Testis (tissue), 2 donors: ENCODE measurements at regions not wholly inside any gene's neighbourhood (a gene's known extent, or its start where the extent isn't known, plus 50 kb on each side); places are given as distances from the start of the nearest gene placed in this dataset.

Source experiments
- DNase-seq: peaks from one replicate; pipeline ENCODE4 v3.0.0-alpha.2; 2019
- H3K27ac ChIP-seq, 2 donors: fragments of 200-600 bp; sonication (generic); one replicate each; pipeline ENCODE4 v1.5.1; 2019
- H3K27me3 ChIP-seq: fragments of 200-600 bp; sonication (generic); one replicate; pipeline ENCODE4 v1.5.1; 2019
- H3K36me3 ChIP-seq: fragments of 200-600 bp; sonication (generic); one replicate; pipeline ENCODE4 v1.5.1; 2017; ENCODE audit warnings: low read depth; ENCODE audit errors: missing control alignments
- H3K4me1 ChIP-seq: fragments of 200-600 bp; sonication (generic); one replicate; pipeline ENCODE4 v1.5.1; 2019
- H3K4me3 ChIP-seq, 2 donors: fragments of 200-600 bp; sonication (generic); one replicate each; pipeline ENCODE4 v1.5.1; 2017 to 2019
- H3K9me3 ChIP-seq: fragments of 200-600 bp; sonication (generic); one replicate; pipeline ENCODE4 v1.5.1; 2017
- CTCF ChIP-seq, 3 experiments: fragments of 450-650 bp in 2 of 3; fragments of 200-600 bp in 1 of 3; sonication (generic) in 1 of 3; IDR thresholded peaks; one replicate each; pipeline ENCODE4 v1.5.1; 2016 to 2019; ENCODE audit warnings: antibody characterized with exemption in 3 of 3, mild to moderate bottlenecking in 2 of 3, moderate library complexity in 1 of 3
- POLR2A ChIP-seq: fragments of 450-650 bp; IDR thresholded peaks from one replicate; pipeline ENCODE4 v1.6.1; 2017; ENCODE audit warnings: antibody characterized with exemption, mild to moderate bottlenecking, moderate library complexity
- WGBS, 2 donors: methylation state at CpG; one replicate each; pipeline ENCODE4 v1.1.5; 2018; 5-methylcytosine and 5-hydroxymethylcytosine counted together
- intact Hi-C: fragments of 100-400 bp; cut with DNase I; formaldehyde crosslinking; loops from one replicate; pipeline ENCODE4 v1.15.1; 2023; ENCODE audit warnings: low total_unique reads

- Histone ChIP-seq H3K9me3 (no peaks in the 10 kb centered on the region), H3K27ac (no peak overlapping the region), H3K36me3 (no peaks in the 10 kb centered on the region), H3K27me3 (no peaks in the 10 kb centered on the region), H3K4me1 (no peaks in the 10 kb centered on the region), H3K4me3 (no peak overlapping the region)
- TF ChIP-seq POLR2A (no peak), CTCF (IDR thresholded peaks at IDR 0.05) (no peak)
- no peak for DNase-seq
- 89 to 95% methylated on average over 3 of the region's 3 CpGs for WGBS, 2 donors
- intact Hi-C loops, result no loop called here
Observed at GRCh38 chr4:165768281-165768680, 104.8 kb upstream of the TLL1 start.

DNA sequence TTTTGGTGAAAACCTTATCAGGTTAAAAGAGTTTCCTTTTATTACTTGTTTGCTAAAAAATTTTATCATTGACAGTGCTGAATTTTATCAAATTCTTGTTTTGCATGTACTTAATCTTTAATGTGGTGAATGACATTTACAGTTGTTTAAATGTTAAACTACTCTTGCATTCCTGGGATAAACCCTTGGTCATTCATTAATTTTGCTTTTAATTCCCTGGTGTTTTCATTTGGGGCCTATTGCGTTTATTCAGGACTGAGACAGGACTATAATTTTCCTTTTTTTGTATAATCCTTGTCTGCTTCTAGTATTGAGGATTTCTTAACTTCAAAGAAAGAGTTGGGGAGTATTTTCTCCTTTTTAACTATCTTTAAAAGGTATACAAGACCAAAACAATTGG lies 98.7 kb upstream of the TLL1 start:
- no peaks in the 10 kb centered on the region for H3K4me1 ChIP-seq
- intact Hi-C loops, result no loop called here
- H3K27ac ChIP-seq, result no peak overlapping the region
- no peaks in the 10 kb centered on the region for H3K27me3 ChIP-seq
- no peak overlapping the region for H3K4me3 ChIP-seq
- 77 to 81% methylated on average over 1 of the region's 1 CpG for WGBS, 2 donors
- no peaks in the 10 kb centered on the region for H3K36me3 ChIP-seq
- H3K9me3 ChIP-seq, result no peaks in the 10 kb centered on the region
- TF ChIP-seq POLR2A (no peak), CTCF (IDR thresholded peaks at IDR 0.05) (no peak)
- no peak for DNase-seq

DNA sequence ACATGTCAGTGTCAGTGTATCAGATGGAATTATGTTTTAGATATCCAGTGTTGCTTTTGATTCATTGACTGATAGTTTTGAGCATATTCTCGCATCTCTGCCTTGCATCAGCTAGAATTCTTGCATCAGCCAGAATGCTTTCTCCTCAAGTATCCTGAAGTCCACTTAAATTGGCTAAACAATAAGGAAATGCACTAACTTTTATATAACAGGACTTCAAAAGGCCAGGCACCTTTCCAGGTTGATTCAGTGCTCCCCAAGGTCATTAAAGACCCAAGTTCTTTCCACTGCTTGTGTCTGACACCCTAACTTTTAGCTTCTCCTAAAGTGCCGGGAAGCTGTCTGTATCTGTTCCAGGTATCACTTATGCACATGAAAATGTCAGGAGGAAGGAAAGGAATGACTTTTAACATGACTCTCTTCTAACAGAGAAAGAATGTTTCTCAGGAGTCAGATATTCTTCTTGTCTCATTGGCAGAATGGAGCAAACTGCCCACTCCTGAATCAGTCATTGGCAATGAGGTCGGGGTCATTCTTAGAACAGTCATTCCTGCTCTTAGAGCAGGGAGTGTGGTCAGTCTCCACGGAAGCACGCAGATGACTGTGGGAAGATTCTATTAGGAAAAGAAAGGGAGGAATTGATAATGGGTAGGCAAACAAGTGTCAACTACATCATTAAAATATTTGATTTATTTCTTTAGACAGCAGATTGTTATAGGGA lies 92.9 kb upstream of the TLL1 start:
- Histone ChIP-seq H3K27me3 (no peaks in the 10 kb centered on the region), H3K36me3 (no peaks in the 10 kb centered on the region), H3K9me3 (no peaks in the 10 kb centered on the region), H3K27ac (no peak overlapping the region), H3K4me1 (peaks cover 5% of the 10 kb centered on the region), H3K4me3 (no peak overlapping the region)
- no peak for DNase-seq
- TF ChIP-seq POLR2A, result no peak
- 51 to 61% methylated on average over 5 of the region's 5 CpGs for WGBS, 2 donors
- intact Hi-C loops, result no loop called here

- Histone ChIP-seq H3K4me1 (peaks cover 5% of the 10 kb centered on the region), H3K4me3 (no peak overlapping the region), H3K27ac (no peak overlapping the region), H3K27me3 (no peaks in the 10 kb centered on the region), H3K9me3 (no peaks in the 10 kb centered on the region), H3K36me3 (no peaks in the 10 kb centered on the region)
- 44 to 52% methylated on average over 1 of the region's 1 CpG for WGBS, 2 donors
- intact Hi-C loops, result no loop called here
- no peak for TF ChIP-seq POLR2A
- no peak for TF ChIP-seq CTCF (IDR thresholded peaks at IDR 0.05)
- DNase-seq, result no peak
Observed at GRCh38 chr4:165780735-165781134, 92.3 kb upstream of the TLL1 start.

DNA sequence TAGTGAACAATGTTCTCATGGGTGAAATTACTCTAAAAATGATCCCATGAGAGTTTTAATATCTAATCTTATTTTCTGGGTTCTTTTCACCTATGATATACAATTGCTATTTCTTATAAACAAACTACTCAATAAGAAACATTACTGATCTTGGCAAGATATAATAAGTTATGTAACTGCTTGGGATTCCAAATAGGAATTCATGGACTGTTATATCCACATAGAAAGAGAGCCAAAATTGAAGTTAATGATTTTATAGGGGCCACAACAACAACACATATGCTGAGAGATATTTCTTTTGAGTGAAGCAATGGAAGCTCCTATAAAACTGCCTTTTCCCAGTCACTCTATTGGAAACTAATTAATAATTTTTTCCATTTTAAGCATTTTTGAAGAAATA lies 90.4 kb upstream of the TLL1 start:
- no peak overlapping the region for H3K4me3 ChIP-seq
- H3K9me3 ChIP-seq, result no peaks in the 10 kb centered on the region
- H3K27ac ChIP-seq, result no peak overlapping the region
- H3K4me1 ChIP-seq, result peaks cover 5% of the 10 kb centered on the region
- intact Hi-C loops, result no loop called here
- H3K36me3 ChIP-seq, result no peaks in the 10 kb centered on the region
- TF ChIP-seq CTCF (IDR thresholded peaks at IDR 0.05) (no peak), POLR2A (no peak)
- no peak for DNase-seq
- H3K27me3 ChIP-seq, result no peaks in the 10 kb centered on the region
